Activated CD4-positive, alpha-beta T cell treated with anti-CD3 and anti-CD28 coated beads, Interleukin-2, amount 10 ng/mL, durations not matched to agents 7 days and 5 days (primary cell): ENCODE measurements at regions not wholly inside any gene's neighbourhood (a gene's known extent, or its start where the extent isn't known, plus 50 kb on each side); places are given as distances from the start of the nearest gene placed in this dataset.
"Not testable (repeated sequence)": the region's sequence is repeated elsewhere in the genome, so short reads cannot be mapped to it uniquely, and the experiment has no call there.

Experiments
- CTCF ChIA-PET: fragments of 350-600 bp; sonication (Branson Sonifier 250); formaldehyde crosslinking; loops from one replicate; lab custom pipeline; 2021; ENCODE audit warnings: antibody characterized with exemption; lab: Charles Lee
- POLR2A ChIA-PET: fragments of 350-600 bp; sonication (Branson Sonifier 250); formaldehyde crosslinking; loops from one replicate; lab custom pipeline; 2021; ENCODE audit warnings: antibody characterized with exemption; lab: Charles Lee
- DNase-seq: peaks from one replicate; pipeline ENCODE4 v3.0.0-alpha.2; 2020
- H3K27ac Mint-ChIP-seq: one replicate; pipeline ENCODE4 v1.8.0; 2021; ENCODE audit warnings: mild to moderate bottlenecking, moderate library complexity, mixed read lengths
- H3K27me3 Mint-ChIP-seq: one replicate; pipeline ENCODE4 v1.8.0; 2021; ENCODE audit warnings: mixed read lengths
- H3K36me3 Mint-ChIP-seq: one replicate; pipeline ENCODE4 v1.8.0; 2021; ENCODE audit warnings: low read depth, mixed read lengths
- H3K4me1 Mint-ChIP-seq: one replicate; pipeline ENCODE4 v1.8.0; 2021; ENCODE audit warnings: mixed read lengths
- H3K4me3 Mint-ChIP-seq: one replicate; pipeline ENCODE4 v1.8.0; 2021; ENCODE audit warnings: mild to moderate bottlenecking, moderate library complexity, mixed read lengths
- H3K9me3 Mint-ChIP-seq: one replicate; pipeline ENCODE4 v1.8.0; 2021; ENCODE audit warnings: mixed read lengths

DNA sequence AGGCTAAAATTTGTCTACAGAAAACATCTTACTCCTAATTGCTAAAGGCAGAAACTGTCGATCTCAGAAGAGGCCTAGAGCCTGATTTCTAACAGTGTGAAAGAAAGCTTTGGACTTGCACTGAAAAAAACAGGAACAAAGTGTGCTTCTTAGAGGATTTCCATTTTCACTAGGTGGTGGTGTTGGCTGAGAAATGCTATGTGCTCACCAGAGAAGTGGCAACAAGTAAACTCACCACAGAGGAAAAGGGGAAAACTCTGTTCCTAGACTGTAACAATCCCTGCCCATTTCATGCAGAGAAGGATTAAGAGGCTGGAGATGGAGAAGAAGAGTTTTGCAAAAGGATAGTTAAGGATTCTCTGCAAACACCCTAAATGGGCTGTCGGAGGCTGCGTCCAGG, 84.1 kb downstream of the HSFY2 start:
- POLR2A ChIA-PET, CTCF ChIA-PET, DNase-seq, H3K9me3 Mint-ChIP-seq, H3K27ac Mint-ChIP-seq, H3K27me3 Mint-ChIP-seq, H3K4me1 Mint-ChIP-seq, H3K36me3 Mint-ChIP-seq, H3K4me3 Mint-ChIP-seq: not testable (repeated sequence)

- H3K27me3 Mint-ChIP-seq, H3K4me1 Mint-ChIP-seq, H3K4me3 Mint-ChIP-seq, POLR2A ChIA-PET, H3K9me3 Mint-ChIP-seq, DNase-seq, H3K36me3 Mint-ChIP-seq, H3K27ac Mint-ChIP-seq, CTCF ChIA-PET: not testable (repeated sequence)
Observed at GRCh38 chrY:18689890-18690593, 83.5 kb downstream of the HSFY2 start.

DNA sequence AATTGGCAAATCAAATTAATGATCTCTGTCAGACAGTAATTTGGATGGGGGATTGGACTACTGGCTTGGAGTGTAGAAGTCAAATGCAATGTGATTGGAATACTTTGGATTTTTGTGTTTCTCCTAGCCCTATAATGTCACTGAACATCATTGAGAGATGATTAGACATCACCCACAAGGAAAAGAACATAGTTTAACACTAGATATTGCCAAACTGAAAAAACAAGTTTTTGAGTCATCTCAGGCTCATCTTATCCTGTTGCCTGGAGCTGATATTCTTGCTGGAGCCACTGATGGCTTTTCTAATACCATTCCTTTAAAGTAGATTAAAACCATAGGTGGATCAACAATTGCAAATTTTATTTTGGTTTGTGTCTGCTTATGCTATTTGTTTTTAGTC, 76.7 kb downstream of the HSFY2 start:
- DNase-seq, H3K36me3 Mint-ChIP-seq, H3K9me3 Mint-ChIP-seq, H3K27ac Mint-ChIP-seq, H3K4me3 Mint-ChIP-seq, CTCF ChIA-PET, H3K27me3 Mint-ChIP-seq, POLR2A ChIA-PET, H3K4me1 Mint-ChIP-seq: not testable (repeated sequence)

GRCh38 chrY:18704198-18704597, 69.3 kb downstream of the HSFY2 start:
- H3K27me3 Mint-ChIP-seq, H3K27ac Mint-ChIP-seq, H3K9me3 Mint-ChIP-seq, H3K36me3 Mint-ChIP-seq, DNase-seq, H3K4me3 Mint-ChIP-seq, POLR2A ChIA-PET, H3K4me1 Mint-ChIP-seq, CTCF ChIA-PET: not testable (repeated sequence)

GRCh38 chrY:18711785-18712184, 61.8 kb downstream of the HSFY2 start:
- POLR2A ChIA-PET, H3K9me3 Mint-ChIP-seq, H3K4me1 Mint-ChIP-seq, H3K27ac Mint-ChIP-seq, H3K36me3 Mint-ChIP-seq, H3K4me3 Mint-ChIP-seq, CTCF ChIA-PET, H3K27me3 Mint-ChIP-seq, DNase-seq: not testable (repeated sequence)

- H3K4me1 Mint-ChIP-seq, DNase-seq, H3K27me3 Mint-ChIP-seq, H3K9me3 Mint-ChIP-seq, H3K27ac Mint-ChIP-seq, CTCF ChIA-PET, POLR2A ChIA-PET, H3K36me3 Mint-ChIP-seq, H3K4me3 Mint-ChIP-seq: not testable (repeated sequence)
Observed at GRCh38 chrY:18713760-18714159, 59.8 kb downstream of the HSFY2 start.

- POLR2A ChIA-PET, H3K27ac Mint-ChIP-seq, H3K36me3 Mint-ChIP-seq, H3K27me3 Mint-ChIP-seq, H3K4me1 Mint-ChIP-seq, CTCF ChIA-PET, H3K4me3 Mint-ChIP-seq, DNase-seq, H3K9me3 Mint-ChIP-seq: not testable (repeated sequence)
Observed at GRCh38 chrY:18718714-18719113, 54.8 kb downstream of the HSFY2 start.

DNA sequence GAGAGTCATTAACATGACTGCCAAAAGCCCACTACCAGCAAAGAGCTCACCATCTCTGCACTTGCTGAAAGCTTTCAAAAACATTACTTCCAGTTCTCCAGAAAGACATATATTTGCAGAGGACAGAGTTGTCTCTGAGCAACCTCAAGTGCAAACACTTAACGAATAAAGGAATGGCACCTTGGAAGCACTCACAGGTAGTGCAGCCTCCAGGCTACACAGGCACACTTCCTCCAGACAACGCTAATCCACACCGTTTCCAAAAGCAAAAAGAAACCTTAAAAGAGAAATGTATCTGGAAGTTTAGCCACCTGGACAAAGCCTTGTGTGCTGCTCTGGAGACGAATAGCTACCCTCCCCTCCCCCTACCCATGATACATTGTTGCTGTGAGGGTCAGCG, 53.1 kb downstream of the HSFY2 start:
- H3K4me3 Mint-ChIP-seq, CTCF ChIA-PET, H3K4me1 Mint-ChIP-seq, H3K36me3 Mint-ChIP-seq, POLR2A ChIA-PET, DNase-seq, H3K27me3 Mint-ChIP-seq, H3K27ac Mint-ChIP-seq, H3K9me3 Mint-ChIP-seq: not testable (repeated sequence)
